ENCODE measurements at regions not wholly inside any gene's neighbourhood (a gene's known extent, or its start where the extent isn't known, plus 50 kb on each side); places are given as distances from the start of the nearest gene placed in this dataset.

GRCh38 chr15:77762747-77763355 is 130.1 kb upstream of the LINGO1 start:
- no peak for DNase-seq (ENCODE audit: low spot score)

DNA sequence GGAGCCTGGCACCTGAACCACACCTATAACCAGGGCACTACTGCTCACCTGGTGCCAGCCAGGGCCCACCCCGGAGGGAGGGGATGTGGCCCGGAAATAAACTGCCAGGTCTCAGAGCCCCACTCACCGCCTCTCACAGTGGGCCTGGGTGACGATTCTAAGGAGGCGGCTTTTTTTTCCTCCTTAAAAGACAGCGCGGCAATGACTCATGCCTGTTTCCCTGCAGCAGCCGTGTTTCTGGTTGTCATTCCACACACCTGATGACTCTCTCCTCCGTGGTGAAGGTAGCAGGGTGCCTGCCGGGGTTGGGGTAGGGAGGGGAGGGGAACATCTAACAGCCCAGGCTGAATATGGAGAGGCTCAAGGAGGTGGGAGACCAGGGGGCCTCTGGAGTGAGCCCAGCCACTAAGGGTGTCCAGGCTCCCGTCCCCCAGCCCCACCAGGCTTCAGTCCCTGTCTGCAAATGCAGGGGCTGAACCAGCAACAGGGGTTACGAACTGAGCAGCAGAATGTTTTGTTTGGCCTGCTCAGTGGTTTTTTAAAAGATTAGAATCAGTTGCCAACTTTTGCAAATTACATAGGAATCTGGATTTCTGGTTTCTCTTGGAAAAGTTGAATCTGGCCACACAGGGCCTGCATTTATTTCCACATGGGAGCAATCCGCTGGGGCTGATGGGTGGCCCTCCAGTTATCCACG is 127.3 kb upstream of the LINGO1 start:
- DNase-seq (ENCODE audit: low spot score): no peak

DNA sequence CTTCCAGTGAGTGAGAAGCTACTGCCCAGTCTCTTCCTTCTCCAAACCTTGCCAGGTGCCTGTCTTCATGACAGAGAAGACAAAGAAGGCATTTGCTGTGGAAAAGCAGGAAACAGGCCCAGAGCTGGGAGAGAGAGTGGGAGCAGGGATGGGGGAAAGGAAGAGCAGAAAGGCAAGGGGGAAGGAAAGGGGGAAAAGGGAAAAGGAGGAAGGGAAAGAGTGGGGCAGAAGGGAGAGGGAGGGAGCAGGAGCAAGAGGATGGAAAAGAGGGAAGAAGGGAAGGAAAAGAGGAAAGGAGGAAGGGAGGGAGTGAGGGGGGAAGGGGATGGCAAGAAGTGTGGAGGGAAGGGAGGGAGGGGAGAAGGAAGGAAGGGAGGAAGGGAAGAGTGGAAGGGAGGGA is 121.2 kb upstream of the LINGO1 start:
- no peak for DNase-seq (ENCODE audit: low spot score)

DNA sequence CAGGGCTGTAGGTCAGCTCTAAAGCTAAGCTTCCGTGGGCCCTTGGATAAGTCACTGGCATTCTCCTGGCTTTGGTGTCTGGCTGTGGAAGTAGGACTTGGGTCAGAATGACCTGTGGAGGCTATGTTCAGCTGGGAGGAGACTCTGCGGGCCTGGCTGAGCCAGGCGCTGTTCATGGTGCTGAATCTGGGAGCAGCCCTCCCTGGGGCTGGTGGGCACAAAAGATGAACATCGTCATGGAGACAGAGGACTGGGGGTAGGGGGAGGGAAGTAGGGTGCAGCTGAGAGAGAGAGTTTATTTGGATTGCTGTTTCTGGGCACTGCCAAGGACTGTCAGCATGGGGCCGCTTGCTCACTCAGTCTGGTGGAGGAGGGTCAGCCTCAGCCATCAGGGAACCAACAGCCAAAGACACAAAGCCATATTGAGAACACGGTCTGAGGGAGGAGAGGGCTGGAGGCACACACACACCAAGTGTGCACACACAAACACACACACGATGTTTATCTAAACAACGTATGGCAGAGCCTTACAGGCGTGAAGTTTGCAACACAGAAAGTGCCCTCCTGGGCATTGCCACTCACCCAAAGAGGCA is 120.7 kb upstream of the LINGO1 start:
- no peak for DNase-seq (ENCODE audit: low spot score)

DNA sequence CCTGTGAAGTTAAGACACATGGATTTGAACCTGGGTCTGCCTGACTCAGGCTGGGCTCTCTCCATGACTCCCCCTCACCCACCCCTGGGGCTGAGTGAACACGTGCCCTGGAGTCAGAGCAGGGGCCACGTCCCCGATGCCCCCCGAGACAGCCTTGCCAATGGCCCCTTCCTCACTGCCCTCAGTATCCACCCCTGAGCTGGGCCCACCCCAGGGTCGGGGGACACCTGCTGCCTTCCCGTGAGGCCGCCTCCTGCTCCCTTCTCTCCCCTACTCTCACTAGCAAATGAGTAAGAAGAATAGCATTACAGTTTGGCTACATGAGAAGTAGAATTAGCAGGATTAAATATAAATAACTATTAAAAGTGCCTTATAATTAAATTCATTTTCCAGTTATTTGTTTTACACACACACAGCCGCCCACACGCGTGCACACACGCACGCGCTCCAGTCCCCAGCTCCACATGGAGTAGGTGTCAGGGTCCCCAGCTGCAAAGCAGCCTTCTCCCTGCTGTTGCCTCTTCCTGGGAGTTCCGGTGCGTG is 117.4 kb upstream of the LINGO1 start:
- no peak for DNase-seq (ENCODE audit: low spot score)

- DNase-seq (ENCODE audit: low spot score): no peak
Observed at GRCh38 chr15:77749236-77749997, 116.7 kb upstream of the LINGO1 start.

GRCh38 chr15:77748078-77749064 is 115.7 kb upstream of the LINGO1 start:
- no peak for DNase-seq (ENCODE audit: low spot score)

DNA sequence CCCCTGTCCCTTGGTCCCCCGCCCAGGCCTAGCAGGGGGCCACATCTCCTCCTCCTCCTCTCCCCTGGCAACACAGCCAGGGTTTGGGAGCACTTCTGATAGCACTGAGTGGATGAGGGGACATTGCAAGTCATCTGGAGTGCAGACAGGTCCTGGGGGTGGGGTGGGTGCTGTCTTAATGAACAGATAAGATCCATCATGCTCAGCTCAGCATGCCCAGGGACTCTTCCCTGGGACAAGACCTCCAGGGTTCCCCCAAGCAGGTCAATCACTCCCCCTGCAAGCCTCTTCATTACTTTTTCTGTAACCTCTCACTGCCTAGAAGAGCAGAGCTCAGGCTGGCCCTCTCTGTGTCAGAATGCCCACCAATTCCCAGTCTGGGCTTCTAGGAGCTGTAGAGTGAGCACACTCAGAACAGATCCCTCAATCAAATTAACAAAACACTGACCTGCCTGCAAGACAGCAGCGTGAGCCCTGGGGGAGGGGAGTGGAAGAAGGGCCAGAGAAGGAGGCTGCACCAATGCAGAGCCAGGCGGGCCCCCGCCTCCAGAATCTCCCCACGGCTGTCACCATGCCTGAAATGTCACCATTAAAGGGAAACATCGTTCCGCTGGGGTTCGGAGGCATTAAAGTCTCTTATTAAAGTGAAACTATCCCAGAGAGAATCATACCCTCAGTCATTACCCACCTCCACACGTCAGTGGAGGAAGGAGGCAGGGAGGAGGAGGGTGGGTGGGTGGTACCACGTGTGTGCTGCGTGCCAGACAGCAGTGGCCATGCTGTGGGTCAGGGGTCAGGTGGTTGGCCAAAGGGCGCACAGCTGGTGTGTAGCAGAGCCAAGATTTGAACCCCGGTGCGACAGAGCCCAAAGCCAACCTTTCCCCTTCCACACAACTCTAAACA is 114.7 kb upstream of the LINGO1 start:
- no peak for DNase-seq (ENCODE audit: low spot score)

DNA sequence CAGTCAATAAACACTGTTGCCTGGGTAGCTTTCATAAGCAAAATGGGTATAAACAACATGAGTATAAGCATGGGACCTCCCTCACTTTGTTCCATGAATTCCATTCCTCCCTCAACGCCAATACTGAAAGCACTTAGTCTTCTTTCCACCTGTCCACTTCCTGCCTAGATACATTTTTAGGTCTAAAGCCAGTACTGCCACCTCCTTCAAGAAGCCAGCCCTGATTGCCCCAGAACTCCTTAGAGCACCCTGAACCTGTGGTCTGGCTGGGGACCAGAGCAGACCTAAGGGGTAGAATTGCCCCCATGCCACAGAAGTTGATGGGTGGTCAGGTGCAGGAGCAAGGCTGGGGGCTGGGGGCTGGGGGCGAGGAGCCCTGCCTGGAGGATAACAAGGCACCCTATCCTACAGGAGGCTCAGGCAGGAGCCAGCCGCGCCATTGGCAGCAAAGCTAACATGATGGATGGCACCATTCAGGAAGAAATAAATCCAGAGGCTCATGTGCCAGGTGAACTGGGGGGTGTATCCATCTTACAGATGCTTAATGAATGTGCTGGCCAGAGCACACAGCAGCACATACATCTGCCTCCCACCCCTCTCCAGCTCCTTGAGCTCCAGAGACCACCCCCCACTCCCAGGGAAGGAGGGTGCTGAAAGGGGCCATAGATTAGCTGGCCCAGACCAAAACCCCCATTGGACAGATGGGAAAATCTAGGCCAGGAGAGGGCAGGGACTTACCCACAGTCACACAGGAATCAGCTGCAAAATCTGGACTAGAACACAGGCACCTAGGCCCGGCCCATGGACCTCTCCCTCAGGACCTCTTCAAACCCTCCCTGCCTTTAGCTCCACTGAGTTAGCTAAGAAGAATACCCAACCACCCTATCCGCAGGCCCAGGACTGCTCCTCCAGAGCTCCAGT is 113.8 kb upstream of the LINGO1 start:
- no peak for DNase-seq (ENCODE audit: low spot score)

DNA sequence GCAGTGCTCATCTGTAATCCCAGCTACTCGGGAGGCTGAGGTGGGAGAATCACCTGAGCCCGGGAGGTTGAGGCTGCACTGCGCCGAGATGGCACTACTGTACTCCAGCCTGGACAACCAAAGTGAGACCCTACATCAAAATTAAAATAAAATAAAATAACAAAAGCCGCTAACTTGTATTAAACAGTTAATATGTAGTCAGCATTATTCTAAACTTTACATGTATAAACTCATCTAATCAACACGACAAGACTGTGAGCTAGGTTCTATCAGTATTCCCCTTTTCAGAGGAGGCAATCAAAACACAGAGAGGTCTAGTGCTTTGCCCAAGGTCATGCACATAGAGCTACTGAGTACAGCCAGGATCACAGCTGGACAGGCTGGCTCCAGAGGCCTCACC is 111.7 kb upstream of the LINGO1 start:
- no peak for DNase-seq (ENCODE audit: low spot score)

DNA sequence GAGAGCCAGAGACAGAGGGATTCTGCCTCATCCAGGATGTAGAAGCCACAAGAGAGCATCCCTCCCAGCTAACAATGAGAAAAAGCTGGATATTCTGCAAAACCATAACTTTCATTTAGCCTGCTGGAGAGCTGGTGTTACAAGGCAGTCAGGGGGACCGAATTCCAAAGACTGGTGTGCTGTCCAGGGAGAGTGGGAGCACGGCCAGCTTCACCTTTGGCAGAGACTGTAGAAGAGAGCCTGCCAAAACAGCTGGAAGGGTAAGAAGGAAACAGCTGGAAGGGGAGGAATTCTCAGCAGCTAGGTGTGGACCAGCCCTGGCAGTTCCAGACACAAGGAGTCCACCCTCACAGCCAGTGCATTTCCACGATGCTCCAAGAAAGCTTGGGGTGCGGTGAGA is 109.9 kb upstream of the LINGO1 start:
- no peak for DNase-seq (ENCODE audit: low spot score)

GRCh38 chr15:77742127-77742526 is 109.4 kb upstream of the LINGO1 start:
- no peak for DNase-seq (ENCODE audit: low spot score)

- no peak for DNase-seq (ENCODE audit: low spot score)
Observed at GRCh38 chr15:77741106-77741505, 108.4 kb upstream of the LINGO1 start.

GRCh38 chr15:77739591-77740378 is 107.1 kb upstream of the LINGO1 start:
- no peak for DNase-seq (ENCODE audit: low spot score)

- no peak for DNase-seq (ENCODE audit: low spot score)
Observed at GRCh38 chr15:77738441-77739302, 106.0 kb upstream of the LINGO1 start.

GRCh38 chr15:77738038-77738370 is 105.3 kb upstream of the LINGO1 start:
- DNase-seq (ENCODE audit: low spot score): no peak

DNA sequence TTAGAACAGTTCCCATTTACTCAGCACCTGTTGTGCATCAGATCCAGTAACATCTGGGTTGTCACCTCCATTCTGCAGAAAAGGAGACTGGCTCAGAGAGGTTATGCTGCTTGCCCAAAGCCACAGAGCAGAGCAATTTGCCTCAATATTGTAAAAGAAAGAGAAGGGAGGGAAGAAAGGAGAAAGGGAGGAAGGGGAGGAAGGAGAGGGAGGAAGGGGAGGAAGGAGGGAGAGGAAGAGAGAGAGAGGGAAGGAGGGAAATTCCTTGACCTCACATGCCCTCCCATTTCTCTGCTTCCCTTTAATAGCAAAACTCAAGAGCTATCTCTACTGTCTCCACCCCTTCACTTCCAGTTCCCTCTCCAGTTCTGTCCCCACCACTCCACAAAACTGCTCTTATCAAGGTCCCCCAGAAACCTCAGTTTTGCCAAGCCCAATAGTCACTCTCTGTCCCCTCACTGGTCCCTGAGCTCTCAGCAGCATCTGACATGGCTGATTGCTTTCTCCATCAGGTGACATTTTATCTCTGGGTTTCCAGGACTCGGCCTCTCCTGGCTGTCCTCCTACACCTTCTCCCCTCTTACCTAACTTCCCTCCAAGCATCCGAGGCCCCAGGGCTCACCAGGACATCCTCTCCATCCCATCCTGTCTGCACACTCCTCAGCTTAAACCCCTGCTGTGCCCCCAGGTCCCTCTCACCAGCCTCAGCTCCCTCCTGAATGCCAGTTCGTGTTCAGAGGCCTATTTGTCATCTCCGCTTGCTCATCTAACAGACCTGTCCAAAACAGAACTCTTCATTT is 104.7 kb upstream of the LINGO1 start:
- DNase-seq (ENCODE audit: low spot score): no peak
